ENCODE measurements at regions not wholly inside any gene's neighbourhood (a gene's known extent, or its start where the extent isn't known, plus 50 kb on each side); places are given as distances from the start of the nearest gene placed in this dataset.

DNA sequence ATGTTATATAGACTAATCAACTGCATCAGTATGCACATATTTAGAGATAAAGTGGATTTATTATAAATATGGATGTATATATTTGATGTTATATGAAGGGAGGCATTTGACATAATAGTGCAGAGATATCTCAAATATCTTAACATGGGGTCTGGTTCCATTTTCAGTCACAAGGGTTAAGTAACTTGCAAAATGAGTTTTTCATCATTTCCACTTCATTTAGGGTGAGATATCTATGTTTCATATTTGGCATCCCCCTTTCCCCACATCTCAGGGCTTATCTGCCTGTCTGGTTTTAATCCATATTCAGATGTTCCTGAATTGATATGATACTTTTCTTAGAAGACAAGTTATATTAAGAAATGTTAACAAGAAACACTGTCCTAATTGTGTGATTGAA lies 2141.2 kb downstream of the PCDH9 start:
- TF ChIP-seq, protein P1, sequence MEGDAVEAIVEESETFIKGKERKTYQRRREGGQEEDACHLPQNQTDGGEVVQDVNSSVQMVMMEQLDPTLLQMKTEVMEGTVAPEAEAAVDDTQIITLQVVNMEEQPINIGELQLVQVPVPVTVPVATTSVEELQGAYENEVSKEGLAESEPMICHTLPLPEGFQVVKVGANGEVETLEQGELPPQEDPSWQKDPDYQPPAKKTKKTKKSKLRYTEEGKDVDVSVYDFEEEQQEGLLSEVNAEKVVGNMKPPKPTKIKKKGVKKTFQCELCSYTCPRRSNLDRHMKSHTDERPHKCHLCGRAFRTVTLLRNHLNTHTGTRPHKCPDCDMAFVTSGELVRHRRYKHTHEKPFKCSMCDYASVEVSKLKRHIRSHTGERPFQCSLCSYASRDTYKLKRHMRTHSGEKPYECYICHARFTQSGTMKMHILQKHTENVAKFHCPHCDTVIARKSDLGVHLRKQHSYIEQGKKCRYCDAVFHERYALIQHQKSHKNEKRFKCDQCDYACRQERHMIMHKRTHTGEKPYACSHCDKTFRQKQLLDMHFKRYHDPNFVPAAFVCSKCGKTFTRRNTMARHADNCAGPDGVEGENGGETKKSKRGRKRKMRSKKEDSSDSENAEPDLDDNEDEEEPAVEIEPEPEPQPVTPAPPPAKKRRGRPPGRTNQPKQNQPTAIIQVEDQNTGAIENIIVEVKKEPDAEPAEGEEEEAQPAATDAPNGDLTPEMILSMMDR (conservative IDR thresholded peaks at IDR 0.05; ENCODE audit: low read length), result no peak
- no peak for TF ChIP-seq EZH2phosphoT487 (IDR thresholded peaks at IDR 0.05; ENCODE audit: borderline replicate concordance)

Data from Loucy (cell line).